ENCODE measurements at regions not wholly inside any gene's neighbourhood (a gene's known extent, or its start where the extent isn't known, plus 50 kb on each side); places are given as distances from the start of the nearest gene placed in this dataset.

GRCh38 chr3:177979703-177980102 lies 556.5 kb upstream of the KCNMB2 start:
- 63% methylated on average over 1 of the region's 1 CpG for WGBS
- TF ChIP-seq FOXA2 (IDR thresholded peaks at IDR 0.05) (no peak), RXRA (IDR thresholded peaks at IDR 0.05) (no peak), HNF4A (conservative IDR thresholded peaks at IDR 0.05) (no peak), TAF1 (conservative IDR thresholded peaks at IDR 0.05) (no peak), RAD21 (IDR thresholded peaks at IDR 0.05) (no peak), FOXA1 (IDR thresholded peaks at IDR 0.05) (no peak), CTCF (IDR thresholded peaks at IDR 0.05; ENCODE audit: low read depth, low read length, missing input control) (no peak), JUND (IDR thresholded peaks at IDR 0.05) (no peak), YY1 (IDR thresholded peaks at IDR 0.05) (no peak), HNF4G (IDR thresholded peaks at IDR 0.05) (no peak), ATF3 (IDR thresholded peaks at IDR 0.05) (no peak), GABPA (IDR thresholded peaks at IDR 0.05 in 1 of 2, conservative IDR thresholded peaks at IDR 0.05 in 1 of 2) (no peak), EGR1 (IDR thresholded peaks at IDR 0.05; ENCODE audit: low read depth in 2 of 2) (no peak), REST (IDR thresholded peaks at IDR 0.05) (no peak), SP1 (IDR thresholded peaks at IDR 0.05) (no peak), ZBTB33 (IDR thresholded peaks at IDR 0.05) (no peak), MAX (IDR thresholded peaks at IDR 0.05) (no peak), NR2F2 (IDR thresholded peaks at IDR 0.05) (no peak)
- H3K4me1 ChIP-seq (ENCODE audit: control insufficient read depth in 4 of 4, insufficient read depth in 4 of 4, low read length in 3 of 4), result no peaks in the 10 kb centered on the region
- H3K4me3 ChIP-seq (ENCODE audit: low read depth in 1 of 3, low read length in 3 of 3), result no peak overlapping the region
- no peak overlapping the region for H3K9ac ChIP-seq (ENCODE audit: low read depth in 1 of 2, low read length in 2 of 2)
- no peaks in the 10 kb centered on the region for H3K36me3 ChIP-seq (ENCODE audit: control insufficient read depth in 4 of 4, insufficient read depth in 3 of 4, low read depth in 1 of 4, low read length in 3 of 4)
- H3K27ac ChIP-seq (ENCODE audit: low read depth in 1 of 2, low read length in 2 of 2), result no peak overlapping the region
- no peaks in the 10 kb centered on the region for H3K27me3 ChIP-seq (ENCODE audit: control insufficient read depth in 4 of 4, insufficient read depth in 4 of 4, low read length in 3 of 4)
- DNase-seq (ENCODE audit: low spot score), result no peak
- no peaks in the 10 kb centered on the region for H3K9me3 ChIP-seq (ENCODE audit: control insufficient read depth in 4 of 4, low read length in 3 of 4)

GRCh38 chr3:177981576-177981975 lies 554.7 kb upstream of the KCNMB2 start:
- no peak overlapping the region for H3K27ac ChIP-seq (ENCODE audit: low read depth in 1 of 2, low read length in 2 of 2)
- H3K9ac ChIP-seq (ENCODE audit: low read depth in 1 of 2, low read length in 2 of 2), result no peak overlapping the region
- H3K4me3 ChIP-seq (ENCODE audit: low read depth in 1 of 3, low read length in 3 of 3), result no peak overlapping the region
- H3K36me3 ChIP-seq (ENCODE audit: control insufficient read depth in 4 of 4, insufficient read depth in 3 of 4, low read depth in 1 of 4, low read length in 3 of 4), result no peaks in the 10 kb centered on the region
- H3K27me3 ChIP-seq (ENCODE audit: control insufficient read depth in 4 of 4, insufficient read depth in 4 of 4, low read length in 3 of 4), result no peaks in the 10 kb centered on the region
- no peaks in the 10 kb centered on the region for H3K9me3 ChIP-seq (ENCODE audit: control insufficient read depth in 4 of 4, low read length in 3 of 4)
- DNase-seq (ENCODE audit: low spot score), result no peak
- no peaks in the 10 kb centered on the region for H3K4me1 ChIP-seq (ENCODE audit: control insufficient read depth in 4 of 4, insufficient read depth in 4 of 4, low read length in 3 of 4)
- TF ChIP-seq CTCF (IDR thresholded peaks at IDR 0.05; ENCODE audit: low read depth, low read length, missing input control), result no peak
- TF ChIP-seq REST (IDR thresholded peaks at IDR 0.05), result no peak
- TF ChIP-seq FOXA1 (IDR thresholded peaks at IDR 0.05), result no peak
